ENCODE measurements at regions not wholly inside any gene's neighbourhood (a gene's known extent, or its start where the extent isn't known, plus 50 kb on each side); places are given as distances from the start of the nearest gene placed in this dataset.

GRCh38 chr18:73852789-73853549 lies 294.7 kb downstream of the FBXO15 start:
- no peak for DNase-seq (ENCODE audit: low spot score)

DNA sequence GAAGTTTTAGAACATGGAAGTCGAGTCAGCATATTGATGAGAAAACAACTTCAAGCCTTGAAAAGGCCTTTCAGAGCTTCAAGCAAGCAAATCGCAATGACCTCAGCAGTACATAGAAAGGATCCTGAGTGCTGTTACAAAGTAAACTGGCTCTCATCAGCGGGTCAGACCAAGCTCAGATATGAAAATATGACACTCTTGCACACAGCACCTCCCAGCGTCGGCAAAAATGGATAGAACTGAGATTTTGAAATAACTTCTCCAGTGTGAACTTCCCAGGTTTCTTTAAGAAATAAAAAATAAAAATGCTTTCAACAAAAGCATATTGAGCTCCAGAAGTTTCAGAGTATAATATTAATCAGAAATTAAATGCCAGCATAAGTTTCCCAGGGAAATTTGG lies 296.9 kb downstream of the FBXO15 start:
- DNase-seq (ENCODE audit: low spot score) = no peak

DNA sequence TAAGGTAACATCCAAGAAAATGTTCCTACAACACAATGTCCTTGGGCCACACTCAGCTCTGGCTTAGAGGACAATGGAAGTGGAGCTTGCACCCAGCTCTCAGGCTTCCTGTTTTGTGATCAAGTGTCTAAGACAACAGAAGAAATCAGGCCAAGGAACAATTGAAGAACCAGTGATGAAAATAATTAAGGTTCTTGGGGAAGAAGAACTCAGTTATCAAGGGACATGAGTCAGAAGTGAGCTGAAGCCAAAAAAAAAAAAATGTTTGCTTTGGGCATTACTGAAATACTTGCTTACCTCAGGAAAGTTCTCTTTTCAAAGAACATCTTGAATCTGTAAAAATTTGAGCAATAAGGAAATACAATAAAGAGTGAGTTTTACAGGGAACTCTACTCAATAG lies 299.0 kb downstream of the FBXO15 start:
- DNase-seq (ENCODE audit: low spot score) = no peak

DNA sequence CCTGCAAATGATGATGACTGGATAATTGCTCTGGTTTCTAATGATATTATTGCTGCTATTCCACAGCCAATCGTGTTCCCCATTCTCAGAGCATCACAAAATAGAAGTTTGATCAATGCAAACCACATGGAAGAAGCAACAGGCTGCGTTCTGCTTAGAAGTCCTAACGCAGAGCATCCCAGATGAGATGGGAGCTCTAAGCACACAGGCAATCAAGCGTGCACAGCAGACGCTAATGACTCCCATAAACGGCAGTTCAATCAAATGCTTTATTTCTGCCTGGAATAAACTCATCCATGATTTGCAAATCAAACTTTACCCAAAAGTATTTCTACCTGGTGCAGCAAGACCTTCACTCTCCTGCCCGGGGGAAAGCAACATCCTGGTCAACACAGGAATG lies 304.2 kb downstream of the FBXO15 start:
- DNase-seq (ENCODE audit: low spot score) = peak; percentile 12

GRCh38 chr18:73842795-73843394 lies 304.7 kb downstream of the FBXO15 start:
- DNase-seq (ENCODE audit: low spot score) = peak; percentile 77

GRCh38 chr18:73841661-73842060 lies 306.0 kb downstream of the FBXO15 start:
- DNase-seq (ENCODE audit: low spot score) = no peak

DNA sequence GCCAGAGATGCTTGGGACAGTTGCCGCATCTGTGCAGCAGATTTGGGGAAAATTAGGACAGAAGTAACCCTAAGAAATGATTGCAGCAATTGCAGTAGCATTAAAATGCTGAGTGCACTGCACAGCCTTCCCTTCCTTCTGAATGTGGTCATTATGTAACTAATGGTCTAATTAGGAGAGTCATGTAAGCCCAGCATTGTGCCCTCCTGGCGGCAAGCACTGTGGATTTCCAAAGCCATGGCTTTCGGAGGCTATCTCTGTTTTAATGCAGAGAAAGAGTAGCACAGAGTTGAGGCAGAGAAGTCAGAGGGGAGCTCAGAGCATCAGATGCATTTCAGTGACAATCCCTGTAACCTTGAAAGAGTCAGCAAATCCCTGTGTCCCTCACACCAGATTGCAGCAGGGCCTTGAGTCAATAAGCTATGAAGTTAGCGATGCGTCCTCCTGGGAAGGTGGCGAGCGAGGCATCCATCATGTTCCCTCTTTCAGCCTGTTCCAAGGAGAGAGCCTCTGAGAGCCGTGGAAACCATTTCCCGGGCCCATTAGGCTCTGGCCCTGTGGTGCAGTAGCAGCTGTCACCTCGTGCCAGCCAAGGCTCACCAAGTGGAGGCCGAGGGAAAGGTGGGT lies 307.2 kb downstream of the FBXO15 start:
- peak; percentile 29 for DNase-seq (ENCODE audit: low spot score)

GRCh38 chr18:73839441-73839840 lies 308.2 kb downstream of the FBXO15 start:
- DNase-seq (ENCODE audit: low spot score) = no peak

DNA sequence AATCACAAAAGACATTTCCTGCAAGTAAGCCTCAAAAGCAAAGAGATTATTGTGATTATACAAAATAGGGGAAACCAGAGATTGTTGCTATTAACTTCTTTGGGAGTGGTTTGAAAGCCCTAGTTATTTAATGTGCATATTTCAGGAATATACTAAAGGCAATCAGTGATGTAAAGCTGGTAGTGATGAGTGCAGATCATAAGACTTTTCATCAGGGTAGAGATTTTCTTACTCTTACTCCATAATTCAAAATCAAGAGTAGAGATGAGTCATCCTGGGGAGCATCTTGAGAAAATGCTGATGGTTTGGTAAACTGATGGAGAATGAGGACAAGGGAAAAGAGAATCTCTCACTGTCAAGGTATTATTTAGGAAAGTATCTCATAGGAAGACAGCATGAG lies 309.5 kb downstream of the FBXO15 start:
- no peak for DNase-seq (ENCODE audit: low spot score)

DNA sequence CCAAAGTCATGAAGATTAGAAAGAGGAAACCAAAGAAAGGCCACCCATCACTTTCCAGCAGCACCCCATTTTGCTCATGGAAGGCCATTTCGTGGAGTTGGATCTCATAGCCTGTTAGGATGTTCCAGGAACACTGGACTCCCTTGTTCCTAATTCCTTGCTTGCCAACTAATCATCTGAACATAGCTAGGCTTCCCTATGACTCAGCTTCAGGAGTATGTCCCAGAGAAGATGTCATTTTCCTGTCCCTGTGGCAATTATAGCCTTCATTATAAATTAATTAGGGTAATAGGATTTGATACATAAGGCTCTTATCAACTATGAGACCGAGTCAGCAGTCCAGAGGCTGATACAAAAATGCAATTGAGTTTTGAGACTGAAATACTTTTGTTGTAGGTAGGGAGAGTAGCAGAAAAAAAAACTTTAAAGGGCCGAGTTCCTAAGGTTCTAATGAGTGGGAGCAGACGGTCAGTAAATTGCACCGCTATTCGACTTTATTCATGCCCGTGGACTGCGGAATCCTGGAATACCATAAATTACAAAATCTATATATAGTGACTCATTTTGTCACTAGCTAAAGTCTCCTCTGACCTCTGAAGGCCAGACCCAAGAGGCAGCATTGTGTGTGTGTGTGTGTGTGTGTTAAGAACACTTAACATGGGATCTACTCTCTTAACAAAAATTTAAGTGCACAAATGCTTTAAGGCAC lies 311.8 kb downstream of the FBXO15 start:
- DNase-seq (ENCODE audit: low spot score) = no peak

GRCh38 chr18:73835039-73835438 lies 312.6 kb downstream of the FBXO15 start:
- no peak for DNase-seq (ENCODE audit: low spot score)

DNA sequence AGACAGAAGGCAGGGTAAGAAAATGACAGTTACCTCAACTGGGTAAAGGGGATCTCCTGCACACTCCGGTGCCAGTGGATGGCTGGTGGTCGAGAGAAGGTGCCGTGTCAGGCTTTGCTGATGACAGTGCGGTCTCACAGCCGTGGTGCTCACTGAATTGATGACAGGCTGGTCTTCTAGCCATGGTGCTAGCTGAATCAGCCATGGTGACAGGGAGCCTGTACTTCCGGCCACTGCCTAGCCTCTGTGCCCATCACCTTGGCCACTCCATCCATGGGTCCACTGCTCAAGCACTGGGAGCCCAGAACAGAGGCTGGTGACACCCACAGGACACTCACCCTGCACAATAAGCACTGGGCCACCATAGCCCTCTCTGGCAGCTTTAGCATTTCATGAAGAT lies 315.9 kb downstream of the FBXO15 start:
- no peak for DNase-seq (ENCODE audit: low spot score)

- no peak for DNase-seq (ENCODE audit: low spot score)
These were observed 318.5 kb downstream of the FBXO15 start for GRCh38 chr18:73829146-73829545.

- no peak for DNase-seq (ENCODE audit: low spot score)
These were observed 319.8 kb downstream of the FBXO15 start for GRCh38 chr18:73827801-73828200.

- DNase-seq (ENCODE audit: low spot score) = no peak
These were observed 321.5 kb downstream of the FBXO15 start for GRCh38 chr18:73826098-73826497.

- no peak for DNase-seq (ENCODE audit: low spot score)
These were observed 323.0 kb downstream of the FBXO15 start for GRCh38 chr18:73824671-73825070.

- DNase-seq (ENCODE audit: low spot score) = no peak
These were observed 335.2 kb downstream of the FBXO15 start for GRCh38 chr18:73812423-73812822.

- DNase-seq (ENCODE audit: low spot score) = no peak
These were observed 340.0 kb downstream of the FBXO15 start for GRCh38 chr18:73807551-73808192.

- no peak for DNase-seq (ENCODE audit: low spot score)
These were observed 341.6 kb downstream of the FBXO15 start for GRCh38 chr18:73805991-73806390.

DNA sequence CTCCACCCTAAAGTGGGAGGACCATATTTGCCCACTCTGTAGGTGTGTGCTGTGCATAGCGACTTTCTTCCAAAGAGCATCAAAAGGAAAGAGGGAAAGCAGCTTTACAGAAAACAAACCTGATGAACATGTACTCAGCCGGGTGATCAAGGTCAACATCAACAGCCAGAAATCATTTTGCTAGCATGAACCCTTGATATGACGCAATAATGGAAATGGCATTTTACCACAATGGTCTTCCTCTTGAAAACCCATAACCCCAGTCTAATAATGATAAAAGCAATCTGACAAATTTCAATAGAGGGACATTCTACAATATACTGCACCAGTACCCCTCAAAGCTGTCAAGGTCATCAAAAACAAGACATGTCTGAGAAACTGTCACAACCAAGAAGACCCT lies 350.2 kb downstream of the FBXO15 start:
- no peak for DNase-seq (ENCODE audit: low spot score)

DNA sequence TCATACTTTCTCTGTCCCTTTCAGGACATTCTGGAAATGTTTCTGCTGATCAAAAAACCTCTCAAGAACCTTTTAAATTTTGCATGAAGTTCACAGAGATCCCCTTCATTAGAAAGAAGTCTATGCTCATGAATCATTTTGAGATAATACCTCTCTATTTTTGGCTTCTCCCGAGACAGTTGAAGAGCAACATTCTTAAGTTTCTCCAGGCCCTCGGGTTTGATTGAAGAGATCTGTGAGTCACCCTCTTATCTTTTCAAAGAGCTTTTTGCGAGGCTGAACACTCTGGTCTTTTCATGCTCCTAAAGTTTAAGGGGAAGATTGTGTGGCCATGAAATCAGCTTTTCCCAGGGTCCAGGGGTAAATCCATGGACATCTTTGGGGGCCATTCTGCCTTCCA lies 354.2 kb downstream of the FBXO15 start:
- no peak for DNase-seq (ENCODE audit: low spot score)

- no peak for DNase-seq (ENCODE audit: low spot score)
These were observed 356.6 kb downstream of the FBXO15 start for GRCh38 chr18:73791081-73791480.

All from Ammon's horn (tissue), 1 donor.